MCF 10A (cell line): ENCODE measurements at regions not wholly inside any gene's neighbourhood (a gene's known extent, or its start where the extent isn't known, plus 50 kb on each side); places are given as distances from the start of the nearest gene placed in this dataset.

Source experiments
- BruUV-seq: library from RNA; stranded (reverse); fragments of 400-500 nt; replicated peaks from 2 replicates; lab custom pipeline; 2021; lab: Mats Ljungman, UMichigan
- CTCF ChIA-PET: fragments of 300-600 bp; sonication (Branson Sonifier 250); formaldehyde crosslinking; extraction: SDS; loops from one replicate; lab custom pipeline; 2021; ENCODE audit warnings: antibody characterized with exemption, inconsistent platforms; lab: Yijun Ruan, JAX
- POLR2A ChIA-PET: fragments of 300-600, 350-650 bp; sonication (Branson Sonifier 250); formaldehyde crosslinking; extraction: SDS; loops from one replicate; lab custom pipeline; 2020; ENCODE audit warnings: antibody characterized with exemption, inconsistent platforms; lab: Yijun Ruan, JAX
- DNase-seq: peaks from one replicate; pipeline ENCODE4 v3.0.0-alpha.2; 2018; ENCODE audit not compliant: unreplicated experiment
- H3K27ac Mint-ChIP-seq: one replicate; pipeline ENCODE4 v1.8.0; 2022; ENCODE audit warnings: mild to moderate bottlenecking, low read depth, mixed read lengths; ENCODE audit not compliant: unreplicated experiment
- H3K27me3 Mint-ChIP-seq: one replicate; pipeline ENCODE4 v1.8.0; 2022; ENCODE audit warnings: mixed read lengths; ENCODE audit not compliant: insufficient read depth, unreplicated experiment
- H3K36me3 Mint-ChIP-seq: one replicate; pipeline ENCODE4 v1.8.0; 2022; ENCODE audit warnings: mild to moderate bottlenecking, moderate library complexity, mixed read lengths; ENCODE audit not compliant: insufficient read depth, unreplicated experiment
- H3K4me1 Mint-ChIP-seq: one replicate; pipeline ENCODE4 v1.8.0; 2022; ENCODE audit warnings: mixed read lengths; ENCODE audit not compliant: insufficient read depth, unreplicated experiment
- H3K4me3 Mint-ChIP-seq: one replicate; pipeline ENCODE4 v1.8.0; 2022; ENCODE audit warnings: mild to moderate bottlenecking, moderate library complexity, mixed read lengths; ENCODE audit not compliant: unreplicated experiment
- H3K9me3 Mint-ChIP-seq: one replicate; pipeline ENCODE4 v1.8.0; 2022; ENCODE audit warnings: mixed read lengths; ENCODE audit not compliant: unreplicated experiment
- intact Hi-C: fragments of 100-400 bp; cut with micrococcal nuclease; formaldehyde crosslinking; loops from 2 replicates; pipeline ENCODE4 v1.14.1; 2022
- TF ChIP-seq, protein P1 (sequence below): fragments of 200-600 bp; IDR thresholded peaks from one replicate; pipeline ENCODE4 v1.8.0; 2022; ENCODE audit warnings: antibody characterized with exemption, mild to moderate bottlenecking; ENCODE audit not compliant: unreplicated experiment

DNA sequence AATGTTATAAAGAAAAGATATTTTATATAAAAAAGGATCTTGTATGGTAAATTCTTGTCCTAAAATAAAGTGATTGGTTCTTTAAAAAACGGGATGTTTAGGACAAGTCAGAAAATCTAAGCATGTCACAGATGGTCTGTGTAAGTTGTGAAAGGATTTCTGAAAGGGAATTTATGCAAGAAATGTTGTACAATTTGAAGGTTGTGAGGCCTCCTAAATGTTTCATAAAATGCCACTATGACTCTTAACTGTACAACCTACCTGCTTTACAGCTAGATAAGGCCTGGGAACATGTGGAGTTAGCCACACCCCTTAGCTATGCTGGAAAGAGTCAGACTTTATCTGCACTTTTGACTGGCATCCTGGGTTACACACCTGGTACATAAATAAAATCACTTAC lies 951.5 kb upstream of the POU3F4 start:
- Mint-ChIP-seq H3K27me3 (no peaks in the 10 kb centered on the region), H3K36me3 (no peaks in the 10 kb centered on the region), H3K4me3 (no peak overlapping the region), H3K9me3 (peaks cover 21% of the 10 kb centered on the region), H3K27ac (no peak overlapping the region), H3K4me1 (no peaks in the 10 kb centered on the region)
- TF ChIP-seq, protein P1, sequence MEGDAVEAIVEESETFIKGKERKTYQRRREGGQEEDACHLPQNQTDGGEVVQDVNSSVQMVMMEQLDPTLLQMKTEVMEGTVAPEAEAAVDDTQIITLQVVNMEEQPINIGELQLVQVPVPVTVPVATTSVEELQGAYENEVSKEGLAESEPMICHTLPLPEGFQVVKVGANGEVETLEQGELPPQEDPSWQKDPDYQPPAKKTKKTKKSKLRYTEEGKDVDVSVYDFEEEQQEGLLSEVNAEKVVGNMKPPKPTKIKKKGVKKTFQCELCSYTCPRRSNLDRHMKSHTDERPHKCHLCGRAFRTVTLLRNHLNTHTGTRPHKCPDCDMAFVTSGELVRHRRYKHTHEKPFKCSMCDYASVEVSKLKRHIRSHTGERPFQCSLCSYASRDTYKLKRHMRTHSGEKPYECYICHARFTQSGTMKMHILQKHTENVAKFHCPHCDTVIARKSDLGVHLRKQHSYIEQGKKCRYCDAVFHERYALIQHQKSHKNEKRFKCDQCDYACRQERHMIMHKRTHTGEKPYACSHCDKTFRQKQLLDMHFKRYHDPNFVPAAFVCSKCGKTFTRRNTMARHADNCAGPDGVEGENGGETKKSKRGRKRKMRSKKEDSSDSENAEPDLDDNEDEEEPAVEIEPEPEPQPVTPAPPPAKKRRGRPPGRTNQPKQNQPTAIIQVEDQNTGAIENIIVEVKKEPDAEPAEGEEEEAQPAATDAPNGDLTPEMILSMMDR, result no peak
- intact Hi-C loops, result no loop called here
- no TSS peak for BruUV-seq
- CTCF ChIA-PET, result interaction anchor here (0.7 kb wide), 2 partner anchors 72 to 852 kb away, joined by 3 read pairs; no protein-coding TSS in a partner anchor
- peak; percentile 29 for DNase-seq
- POLR2A ChIA-PET, result no interaction called here

DNA sequence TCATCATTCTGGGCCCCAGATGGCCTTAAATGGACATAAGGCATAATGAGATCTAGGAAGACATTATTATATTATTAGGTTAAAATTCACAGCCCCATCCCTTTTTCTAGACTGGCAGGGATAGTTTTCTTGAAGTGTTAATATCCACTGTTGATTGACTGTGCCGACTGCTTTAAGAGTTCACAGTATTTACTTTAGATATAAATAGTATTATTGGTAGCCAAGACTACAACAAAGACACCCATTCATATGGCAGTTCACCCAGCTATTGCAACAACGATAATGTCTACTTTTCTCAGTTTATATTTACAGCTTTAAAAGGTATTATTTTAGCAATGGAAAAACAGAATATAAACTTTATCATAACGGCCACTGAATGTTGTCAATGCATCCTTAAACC lies 922.2 kb upstream of the POU3F4 start:
- no peak overlapping the region for H3K4me3 Mint-ChIP-seq
- ChIA-PET CTCF (no interaction called here), POLR2A (no interaction called here)
- TF ChIP-seq, protein P1, result no peak
- H3K9me3 Mint-ChIP-seq, result no peaks in the 10 kb centered on the region
- BruUV-seq, result no TSS peak
- H3K27ac Mint-ChIP-seq, result no peak overlapping the region
- intact Hi-C loops, result no loop called here
- H3K4me1 Mint-ChIP-seq, result peaks cover 20% of the 10 kb centered on the region
- no peaks in the 10 kb centered on the region for H3K36me3 Mint-ChIP-seq
- DNase-seq, result no peak
- H3K27me3 Mint-ChIP-seq, result no peaks in the 10 kb centered on the region

DNA sequence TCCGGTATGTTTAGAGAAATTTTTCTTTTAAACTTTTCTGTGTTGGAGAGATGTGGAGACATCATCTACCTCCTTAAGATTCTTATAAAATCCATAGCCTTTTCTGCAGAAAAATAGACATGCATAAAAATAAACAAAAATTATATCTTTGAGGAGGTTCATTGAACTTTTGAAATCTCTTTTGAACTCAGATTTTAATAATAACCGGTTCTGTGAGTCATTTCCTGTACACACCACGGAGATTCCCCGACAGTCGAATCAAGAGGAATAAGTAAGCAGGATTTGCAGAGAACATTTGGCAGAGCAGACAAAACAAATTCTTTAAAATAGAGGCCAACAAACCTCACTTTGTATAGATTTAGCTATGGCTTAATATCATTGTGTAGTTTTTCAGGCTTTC lies 918.7 kb upstream of the POU3F4 start:
- peaks cover 42% of the 10 kb centered on the region for H3K4me1 Mint-ChIP-seq
- no peak overlapping the region for H3K4me3 Mint-ChIP-seq
- DNase-seq, result peak; percentile 69

DNA sequence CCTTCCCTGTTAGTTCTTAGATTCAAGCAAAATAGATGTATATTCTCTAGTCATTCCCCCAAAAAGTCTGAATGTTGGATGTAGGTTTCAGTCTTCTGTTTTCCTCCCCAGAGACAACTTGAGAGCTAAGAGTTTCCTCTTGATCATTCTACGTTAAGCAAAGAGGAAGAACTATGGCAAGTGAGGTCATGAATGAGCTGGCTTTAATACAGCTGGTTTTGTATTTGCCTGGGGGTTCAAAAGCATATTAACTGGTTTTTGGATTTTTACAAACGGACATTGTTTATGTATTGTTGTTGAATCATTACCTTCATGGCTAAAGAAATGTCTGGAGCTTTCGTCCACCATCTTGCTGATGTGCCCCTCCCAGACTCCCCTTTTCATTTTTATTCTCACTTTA lies 916.7 kb upstream of the POU3F4 start:
- DNase-seq, result no peak
- H3K27me3 Mint-ChIP-seq, result no peaks in the 10 kb centered on the region
- intact Hi-C loops, result no loop called here
- no peak overlapping the region for H3K4me3 Mint-ChIP-seq
- H3K9me3 Mint-ChIP-seq, result peaks cover 8% of the 10 kb centered on the region
- no peak overlapping the region for H3K27ac Mint-ChIP-seq
- TF ChIP-seq, protein P1, result no peak
- H3K36me3 Mint-ChIP-seq, result no peaks in the 10 kb centered on the region
- BruUV-seq, result no TSS peak
- H3K4me1 Mint-ChIP-seq, result peaks cover 42% of the 10 kb centered on the region
- POLR2A ChIA-PET, result no interaction called here
- CTCF ChIA-PET, result no interaction called here

More for the DNA sequence above, 918.7 kb upstream of the POU3F4 start:
- no peaks in the 10 kb centered on the region for H3K36me3 Mint-ChIP-seq
- no TSS peak for BruUV-seq
- no peaks in the 10 kb centered on the region for H3K27me3 Mint-ChIP-seq
- peak overlapping the region; percentile 1 for H3K27ac Mint-ChIP-seq
- H3K9me3 Mint-ChIP-seq, result peaks cover 8% of the 10 kb centered on the region
- POLR2A ChIA-PET, result interaction anchor here (0.8 kb wide), 1 partner anchor 31 kb away, joined by 4 read pairs; no protein-coding TSS in a partner anchor
- TF ChIP-seq, protein P1, result no peak
- intact Hi-C loops, result no loop called here
- CTCF ChIA-PET, result no interaction called here
